ENCODE measurements at regions not wholly inside any gene's neighbourhood (a gene's known extent, or its start where the extent isn't known, plus 50 kb on each side); places are given as distances from the start of the nearest gene placed in this dataset.

GRCh38 chr15:93985925-93986324 lies 245.4 kb upstream of the MCTP2 start:
- peak; percentile 39 for TF ChIP-seq CTCF (IDR thresholded peaks at IDR 0.05; ENCODE audit: borderline replicate concordance, extremely low read depth, low read length, poor library complexity, severe bottlenecking)
- TF ChIP-seq EZH2 (IDR thresholded peaks at IDR 0.05; ENCODE audit: borderline replicate concordance, low read depth, low read length, severe bottlenecking), result no peak
